HG02571 (cell line): ENCODE measurements at regions not wholly inside any gene's neighbourhood (a gene's known extent, or its start where the extent isn't known, plus 50 kb on each side); places are given as distances from the start of the nearest gene placed in this dataset.

ENCODE experiments used
- ATAC-seq: cut with Tn5 transposase; IDR thresholded peaks from one replicate; pipeline ENCODE4 v1.9.1; 2021; ENCODE audit warnings: mild to moderate bottlenecking, moderate library complexity; ENCODE audit not compliant: unreplicated experiment

GRCh38 chr12:88957358-88957757, 377.1 kb upstream of the KITLG start:
- ATAC-seq, result no peak

- ATAC-seq, result no peak
Measured at GRCh38 chr12:88955531-88955930, 375.3 kb upstream of the KITLG start.

- no peak for ATAC-seq
Measured at GRCh38 chr12:88953029-88953586, 372.8 kb upstream of the KITLG start.

GRCh38 chr12:88952562-88952942, 372.3 kb upstream of the KITLG start:
- no peak for ATAC-seq

GRCh38 chr12:88951860-88952561, 371.7 kb upstream of the KITLG start:
- no peak for ATAC-seq

GRCh38 chr12:88951177-88951576, 370.9 kb upstream of the KITLG start:
- ATAC-seq, result no peak

GRCh38 chr12:88947486-88948043, 367.3 kb upstream of the KITLG start:
- ATAC-seq, result no peak

- ATAC-seq, result no peak
Measured at GRCh38 chr12:88946372-88946997, 366.2 kb upstream of the KITLG start.

- ATAC-seq, result no peak
Measured at GRCh38 chr12:88945051-88945732, 364.9 kb upstream of the KITLG start.

- ATAC-seq, result no peak
Measured at GRCh38 chr12:88944397-88944796, 364.1 kb upstream of the KITLG start.

GRCh38 chr12:88940854-88941253, 360.6 kb upstream of the KITLG start:
- no peak for ATAC-seq

GRCh38 chr12:88935856-88936255, 355.6 kb upstream of the KITLG start:
- no peak for ATAC-seq

GRCh38 chr12:88934163-88934747, 354.0 kb upstream of the KITLG start:
- ATAC-seq, result no peak

GRCh38 chr12:88932457-88932856, 352.2 kb upstream of the KITLG start:
- no peak for ATAC-seq

GRCh38 chr12:88931598-88931997, 351.3 kb upstream of the KITLG start:
- no peak for ATAC-seq

- ATAC-seq, result no peak
Measured at GRCh38 chr12:88925454-88925853, 345.2 kb upstream of the KITLG start.

GRCh38 chr12:88924162-88924561, 343.9 kb upstream of the KITLG start:
- ATAC-seq, result no peak

GRCh38 chr12:88923631-88924030, 343.4 kb upstream of the KITLG start:
- ATAC-seq, result no peak

GRCh38 chr12:88922816-88923215, 342.5 kb upstream of the KITLG start:
- ATAC-seq, result no peak

GRCh38 chr12:88921890-88922532, 341.7 kb upstream of the KITLG start:
- no peak for ATAC-seq

GRCh38 chr12:88921434-88921833, 341.2 kb upstream of the KITLG start:
- no peak for ATAC-seq
